SK-N-SH (cell line): ENCODE measurements at regions not wholly inside any gene's neighbourhood (a gene's known extent, or its start where the extent isn't known, plus 50 kb on each side); places are given as distances from the start of the nearest gene placed in this dataset.

Experiments
- CTCF ChIA-PET: fragments of 300-600, 350-600 bp; formaldehyde crosslinking; extraction: SDS; loops from one replicate; lab custom pipeline; 2021; lab: Yijun Ruan, JAX
- POLR2A ChIA-PET: fragments of 350-600 bp; sonication (Branson Sonifier 250); formaldehyde crosslinking; extraction: SDS; loops from one replicate; lab custom pipeline; 2020; ENCODE audit warnings: antibody characterized with exemption, inconsistent platforms; lab: Yijun Ruan, JAX
- DNase-seq: peaks from one replicate; pipeline ENCODE4 v3.0.0; 2012
- H2AFZ ChIP-seq: fragments of 200-600 bp; sonication (generic); 2 replicates; pipeline ENCODE4 v1.8.1; 2016; ENCODE audit warnings: antibody characterized with exemption, mild to moderate bottlenecking, low read depth
- H3F3A ChIP-seq: fragments of 200-600 bp; sonication (generic); replicated peaks from 2 replicates; pipeline ENCODE3; 2016; ENCODE audit warnings: antibody characterized with exemption, mild to moderate bottlenecking; ENCODE audit not compliant: insufficient read depth
- H3K27ac ChIP-seq, 2 experiments: fragments of 200-500 bp in 1 of 2; fragments of 200-600 bp in 1 of 2; sonication (Bioruptor generic) in 1 of 2; sonication (generic), shearing (Covaris generic) in 1 of 2; 2 replicates each; pipeline versions ENCODE4 v1.5.1 to v1.6.1; 2014 to 2016; ENCODE audit warnings: low read depth in 2 of 2, inconsistent platforms in 1 of 2, low read length in 1 of 2, mild to moderate bottlenecking in 1 of 2, mixed read lengths in 1 of 2
- H3K27me3 ChIP-seq: fragments of 200-600 bp; sonication (generic), shearing (Covaris generic); 2 replicates; pipeline ENCODE4 v1.6.1; 2016; ENCODE audit warnings: mixed run types; ENCODE audit not compliant: insufficient read depth
- H3K36me3 ChIP-seq, 2 experiments: fragments of 200-500 bp in 1 of 2; fragments of 200-600 bp in 1 of 2; sonication (Bioruptor generic) in 1 of 2; sonication (generic) in 1 of 2; replicated peaks in 1 of 2; 2 replicates each; pipeline versions ENCODE3 to v1.5.1; 2014 to 2016; ENCODE audit warnings: low read length in 1 of 2, mild to moderate bottlenecking in 1 of 2; ENCODE audit not compliant: insufficient read depth in 2 of 2, control insufficient read depth in 1 of 2
- H3K4me1 ChIP-seq, 2 experiments: fragments of 200-500 bp in 1 of 2; fragments of 200-600 bp in 1 of 2; sonication (Bioruptor generic) in 1 of 2; sonication (generic), shearing (Covaris generic) in 1 of 2; 2 replicates each; pipeline versions ENCODE4 v1.5.1 to v1.6.1; 2014 to 2016; ENCODE audit warnings: low read depth in 1 of 2, low read length in 1 of 2, mixed run types in 1 of 2; ENCODE audit not compliant: insufficient read depth in 2 of 2, control insufficient read depth in 1 of 2
- H3K4me2 ChIP-seq: fragments of 200-600 bp; sonication (generic), shearing (Covaris generic); 2 replicates; pipeline ENCODE4 v1.6.1; 2017; ENCODE audit warnings: mixed run types
- H3K4me3 ChIP-seq, 2 experiments: fragments of 200-500 bp in 1 of 2; fragments of 200-600 bp in 1 of 2; sonication (Bioruptor generic) in 1 of 2; sonication (generic), shearing (Covaris generic) in 1 of 2; 2 replicates each; pipeline versions ENCODE4 v1.5.1 to v1.8.1; 2014 to 2016; ENCODE audit warnings: low read depth in 2 of 2, inconsistent platforms in 1 of 2, low read length in 1 of 2, mild to moderate bottlenecking in 1 of 2, mixed read lengths in 1 of 2, moderate library complexity in 1 of 2
- H3K79me2 ChIP-seq: fragments of 200-600 bp; sonication (generic); 2 replicates; pipeline ENCODE4 v1.8.1; 2017; ENCODE audit warnings: mild to moderate bottlenecking; ENCODE audit not compliant: insufficient read depth
- H3K9ac ChIP-seq: fragments of 200-600 bp; sonication (generic); 2 replicates; pipeline ENCODE4 v1.6.1; 2017; ENCODE audit warnings: mixed run types
- H3K9me2 ChIP-seq: fragments of 200-600 bp; sonication (generic); 2 replicates; pipeline ENCODE4 v1.6.1; 2017; ENCODE audit warnings: mixed run types
- H3K9me3 ChIP-seq: fragments of 200-600 bp; sonication (generic); 2 replicates; pipeline ENCODE4 v1.6.1; 2017; ENCODE audit warnings: mixed run types, mild to moderate bottlenecking, moderate library complexity
- H4K20me1 ChIP-seq: fragments of 200-600 bp; sonication (generic); 2 replicates; pipeline ENCODE4 v1.6.1; 2017; ENCODE audit warnings: mild to moderate bottlenecking, mixed run types; ENCODE audit not compliant: insufficient read depth
- CHD2 ChIP-seq: fragments of 150-350 bp; IDR thresholded peaks from 2 replicates; pipeline ENCODE4 v1.6.1; 2018; ENCODE audit warnings: low read length; ENCODE audit not compliant: partially characterized antibody
- ELF1 ChIP-seq: IDR thresholded peaks from 2 replicates; pipeline ENCODE4 v1.4.0; 2012
- EP300 ChIP-seq, 2 experiments: IDR thresholded peaks; 2 replicates each; pipeline versions ENCODE4 v1.4.0 to v1.6.1; 2012; ENCODE audit warnings: borderline replicate concordance in 1 of 2, low read depth in 1 of 2, low read length in 1 of 2
- EZH2phosphoT487 ChIP-seq: fragments of 200-600 bp; sonication (generic); IDR thresholded peaks from 2 replicates; pipeline ENCODE4 v1.6.1; 2017; ENCODE audit warnings: low read depth, mixed run types, mild to moderate bottlenecking, antibody characterized with exemption, moderate library complexity, borderline replicate concordance
- FOSL2 ChIP-seq: IDR thresholded peaks from 2 replicates; pipeline ENCODE4 v1.4.0; 2012; ENCODE audit warnings: low read depth, mild to moderate bottlenecking, moderate library complexity, borderline replicate concordance
- FOXJ3 ChIP-seq: sonication (generic); formaldehyde crosslinking; IDR thresholded peaks from 2 replicates; pipeline ENCODE4 v1.5.1; 2020; ENCODE audit warnings: mild to moderate bottlenecking, missing genetic modification reagents
- GABPA ChIP-seq: IDR thresholded peaks from 2 replicates; pipeline ENCODE4 v1.4.0; 2012; ENCODE audit warnings: low read depth, mild to moderate bottlenecking
- GATA2 ChIP-seq: sonication (generic); formaldehyde crosslinking; IDR thresholded peaks from 2 replicates; pipeline ENCODE4 v1.5.0; 2020; ENCODE audit warnings: mild to moderate bottlenecking, missing genetic modification reagents
- JUND ChIP-seq: IDR thresholded peaks from 2 replicates; pipeline ENCODE4 v1.4.0; 2012
- MEF2A ChIP-seq: IDR thresholded peaks from 2 replicates; pipeline ENCODE4 v1.4.0; 2012; ENCODE audit warnings: low read depth, borderline replicate concordance
- MXI1 ChIP-seq: IDR thresholded peaks from 2 replicates; pipeline ENCODE4 v1.6.1; 2012; ENCODE audit warnings: mild to moderate bottlenecking, low read depth, low read length, improper control_type of control experiment
- NFIC ChIP-seq: IDR thresholded peaks from 2 replicates; pipeline ENCODE4 v1.4.0; 2012; ENCODE audit warnings: borderline replicate concordance
- NRF1 ChIP-seq: IDR thresholded peaks from 2 replicates; pipeline ENCODE4 v1.6.1; 2012; ENCODE audit warnings: low read depth, mild to moderate bottlenecking, low read length
- POLR2AphosphoS5 ChIP-seq: IDR thresholded peaks from 2 replicates; pipeline ENCODE4 v1.6.1; 2012; ENCODE audit warnings: low read depth, low read length
- RAD21 ChIP-seq: IDR thresholded peaks from 2 replicates; pipeline ENCODE4 v1.6.1; 2012; ENCODE audit warnings: mild to moderate bottlenecking, low read length
- RCOR1 ChIP-seq: fragments of 150-350 bp; IDR thresholded peaks from 2 replicates; pipeline ENCODE4 v1.6.1; 2017; ENCODE audit warnings: antibody characterized with exemption, low read length
- REST ChIP-seq: IDR thresholded peaks from 2 replicates; pipeline ENCODE4 v1.6.1; 2012; ENCODE audit warnings: mild to moderate bottlenecking, low read depth, low read length, moderate library complexity
- RXRA ChIP-seq: IDR thresholded peaks from 2 replicates; pipeline ENCODE4 v1.4.0; 2012; ENCODE audit warnings: low read depth, mild to moderate bottlenecking, borderline replicate concordance
- SIN3A ChIP-seq: IDR thresholded peaks from 2 replicates; pipeline ENCODE4 v1.6.1; 2012; ENCODE audit warnings: low read depth, mild to moderate bottlenecking, low read length, moderate library complexity, borderline replicate concordance
- TCF12 ChIP-seq: IDR thresholded peaks from 2 replicates; pipeline ENCODE4 v1.4.0; 2012
- TEAD4 ChIP-seq: IDR thresholded peaks from 2 replicates; pipeline ENCODE4 v1.4.0; 2012; ENCODE audit warnings: mild to moderate bottlenecking, borderline replicate concordance; ENCODE audit not compliant: insufficient read depth
- USF1 ChIP-seq: IDR thresholded peaks from 2 replicates; pipeline ENCODE4 v1.4.0; 2012; ENCODE audit warnings: low read depth, borderline replicate concordance
- YY1 ChIP-seq: IDR thresholded peaks from 2 replicates; pipeline ENCODE4 v1.4.0; 2012; ENCODE audit warnings: low read depth, mild to moderate bottlenecking
- ZBTB33 ChIP-seq: IDR thresholded peaks from 2 replicates; pipeline ENCODE4 v1.4.0; 2012; ENCODE audit warnings: low read depth, borderline replicate concordance
- WGBS: methylation state at CpG from one replicate; pipeline ENCODE4 v1.1.6; 2017; ENCODE audit warnings: low lambda C conversion rate; 5-methylcytosine and 5-hydroxymethylcytosine counted together
- TF ChIP-seq, protein P1 (sequence below): fragments of 200-600 bp; sonication (generic); IDR thresholded peaks from 2 replicates; pipeline ENCODE4 v1.6.1; 2017; ENCODE audit warnings: antibody characterized with exemption, mild to moderate bottlenecking, moderate library complexity

DNA sequence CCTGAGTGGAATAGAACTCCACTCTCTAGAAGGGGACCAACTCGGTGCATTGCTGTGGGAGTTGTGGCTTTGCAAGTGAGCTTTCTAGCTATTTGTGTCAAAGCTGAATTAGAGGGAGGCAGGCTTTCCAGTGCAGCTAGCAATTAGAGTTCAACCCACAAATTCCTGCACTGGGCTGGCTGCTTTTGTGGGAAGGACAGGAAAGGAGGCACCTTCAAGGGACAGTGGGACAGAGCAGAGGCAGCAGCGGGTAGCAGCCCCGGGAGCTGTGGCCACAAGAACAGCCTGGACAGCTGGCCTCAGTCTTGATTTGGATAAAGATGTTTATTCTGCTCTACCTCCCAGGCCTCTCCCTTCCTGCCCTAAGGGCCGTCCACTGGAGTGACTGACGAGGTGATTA is 83.7 kb upstream of the SLIT3 start (continued):
- TF ChIP-seq ZBTB33, result no peak

DNA sequence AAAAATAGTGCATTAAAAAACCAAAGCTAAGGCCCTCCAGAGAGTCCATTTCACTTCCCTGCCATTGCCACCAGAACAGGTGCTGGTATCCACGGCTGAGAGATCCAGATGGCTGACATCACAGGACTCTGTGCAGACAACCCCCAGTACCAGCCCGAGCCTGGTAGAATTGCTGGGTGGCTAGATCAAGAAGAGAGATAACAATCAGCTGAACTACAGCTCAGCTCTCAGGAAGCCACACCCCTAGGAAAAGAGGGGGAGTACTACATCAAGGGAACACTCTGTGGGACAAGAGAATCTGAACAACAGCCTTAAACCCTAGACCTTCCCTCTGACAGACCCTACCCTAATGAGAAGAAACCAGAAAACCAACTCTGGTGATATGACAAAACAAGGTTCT is 73.8 kb upstream of the SLIT3 start:
- H3K4me2 ChIP-seq, result peak overlapping the region; percentile 32
- peak; percentile 9 for DNase-seq
- H3K27me3 ChIP-seq, result no peaks in the 10 kb centered on the region
- H2AFZ ChIP-seq, result peak overlapping the region; percentile 18; the same call in 1 of the 2 replicates
- no peaks in the 10 kb centered on the region for H4K20me1 ChIP-seq
- POLR2A ChIA-PET, result no interaction called here
- no peaks in the 10 kb centered on the region for H3K36me3 ChIP-seq
- 0% methylated on average over 2 of the region's 2 CpGs for WGBS
- H3K4me1 ChIP-seq, result peaks cover 0 to 8% of the 10 kb centered on the region in 2 experiments; a peak in 2 of 4 replicates
- CTCF ChIA-PET, result interaction anchor here (1.4 to 2.0 kb wide), 2 partner anchors 14 to 72 kb away, joined by 3 to 5 read pairs; no protein-coding TSS in a partner anchor
- no peak overlapping the region for H3K4me3 ChIP-seq
- H3K9ac ChIP-seq, result no peak overlapping the region
- no peaks in the 10 kb centered on the region; the same call in 1 of the 2 replicates for H3K9me3 ChIP-seq
- H3K27ac ChIP-seq, result peak overlapping the region in 1 of 2 experiments; percentile 11; a peak in 1 of 4 replicates
- no peaks in the 10 kb centered on the region for H3K79me2 ChIP-seq
- H3K9me2 ChIP-seq, result no peaks in the 10 kb centered on the region
- H3F3A ChIP-seq, result no peaks in the 10 kb centered on the region
- TF ChIP-seq USF1 (no peak), RCOR1 (no peak), FOXJ3 (no peak), MXI1 (no peak), EZH2phosphoT487 (no peak), NFIC (no peak), FOSL2 (no peak), MEF2A (no peak), JUND (peak; percentile 70), SIN3A (no peak), GATA2 (peak; percentile 72), YY1 (no peak), ELF1 (no peak), REST (no peak), NRF1 (no peak), RAD21 (no peak), POLR2AphosphoS5 (0 out of 2 replicates have a peak, but pooled peaks have one; percentile 27), GABPA (no peak), TCF12 (peak; percentile 92), TEAD4 (0 out of 2 replicates have a peak, but pooled peaks have one; percentile 29), EP300 (IDR thresholded peaks at IDR 0.05; ENCODE audit: borderline replicate concordance in 1 of 2, low read depth in 1 of 2, low read length in 1 of 2) (peak in 1 of 2 experiments; percentile 69; a peak in 1 of 4 replicates), CHD2 (no peak), RXRA (0 out of 2 replicates have a peak, but pooled peaks have one; percentile 21)
- TF ChIP-seq, protein P1, sequence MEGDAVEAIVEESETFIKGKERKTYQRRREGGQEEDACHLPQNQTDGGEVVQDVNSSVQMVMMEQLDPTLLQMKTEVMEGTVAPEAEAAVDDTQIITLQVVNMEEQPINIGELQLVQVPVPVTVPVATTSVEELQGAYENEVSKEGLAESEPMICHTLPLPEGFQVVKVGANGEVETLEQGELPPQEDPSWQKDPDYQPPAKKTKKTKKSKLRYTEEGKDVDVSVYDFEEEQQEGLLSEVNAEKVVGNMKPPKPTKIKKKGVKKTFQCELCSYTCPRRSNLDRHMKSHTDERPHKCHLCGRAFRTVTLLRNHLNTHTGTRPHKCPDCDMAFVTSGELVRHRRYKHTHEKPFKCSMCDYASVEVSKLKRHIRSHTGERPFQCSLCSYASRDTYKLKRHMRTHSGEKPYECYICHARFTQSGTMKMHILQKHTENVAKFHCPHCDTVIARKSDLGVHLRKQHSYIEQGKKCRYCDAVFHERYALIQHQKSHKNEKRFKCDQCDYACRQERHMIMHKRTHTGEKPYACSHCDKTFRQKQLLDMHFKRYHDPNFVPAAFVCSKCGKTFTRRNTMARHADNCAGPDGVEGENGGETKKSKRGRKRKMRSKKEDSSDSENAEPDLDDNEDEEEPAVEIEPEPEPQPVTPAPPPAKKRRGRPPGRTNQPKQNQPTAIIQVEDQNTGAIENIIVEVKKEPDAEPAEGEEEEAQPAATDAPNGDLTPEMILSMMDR, result no peak
